Hepatocyte (in vitro differentiated cells): ENCODE measurements at regions not wholly inside any gene's neighbourhood (a gene's known extent, or its start where the extent isn't known, plus 50 kb on each side); places are given as distances from the start of the nearest gene placed in this dataset.

Source experiments
- DNase-seq: peaks from one replicate; pipeline ENCODE4 v3.0.0-alpha.2; 2016; ENCODE audit warnings: low spot score
- H2AFZ ChIP-seq: fragments of 200-600 bp; sonication (generic); 2 replicates; pipeline ENCODE4 v1.6.0; 2016; ENCODE audit warnings: antibody characterized with exemption, mild to moderate bottlenecking
- H3K27ac ChIP-seq: fragments of 200-600 bp; sonication (generic); 2 replicates; pipeline ENCODE4 v1.5.1; 2016; ENCODE audit warnings: mild to moderate bottlenecking
- H3K27me3 ChIP-seq: fragments of 200-600 bp; sonication (generic); 2 replicates; pipeline ENCODE4 v1.6.1; 2016
- H3K36me3 ChIP-seq: fragments of 200-600 bp; sonication (generic); replicated peaks from 2 replicates; pipeline ENCODE4 v1.5.1; 2016; ENCODE audit warnings: low read depth; ENCODE audit not compliant: insufficient read depth
- H3K4me1 ChIP-seq: fragments of 200-600 bp; sonication (generic); 2 replicates; pipeline ENCODE4 v1.5.1; 2016; ENCODE audit warnings: mild to moderate bottlenecking, moderate library complexity; ENCODE audit not compliant: insufficient read depth
- H3K4me2 ChIP-seq: fragments of 200-600 bp; sonication (generic); 2 replicates; pipeline ENCODE4 v1.6.0; 2016
- H3K4me3 ChIP-seq: fragments of 200-600 bp; sonication (generic); 2 replicates; pipeline ENCODE4 v1.5.1; 2016; ENCODE audit warnings: mild to moderate bottlenecking
- H3K79me2 ChIP-seq: fragments of 200-600 bp; sonication (generic); 2 replicates; pipeline ENCODE4 v1.6.0; 2017; ENCODE audit warnings: mild to moderate bottlenecking
- H3K9me2 ChIP-seq: fragments of 200-600 bp; sonication (generic); replicated peaks from 2 replicates; pipeline ENCODE4 v1.6.0; 2017; ENCODE audit warnings: mild to moderate bottlenecking; ENCODE audit not compliant: insufficient read depth
- H3K9me3 ChIP-seq: fragments of 200-600 bp; sonication (generic); 2 replicates; pipeline ENCODE4 v1.5.1; 2016; ENCODE audit warnings: low read depth, mild to moderate bottlenecking
- H4K20me1 ChIP-seq: fragments of 200-600 bp; sonication (generic); 2 replicates; pipeline ENCODE4 v1.6.0; 2016; ENCODE audit warnings: mild to moderate bottlenecking; ENCODE audit not compliant: insufficient read depth, poor library complexity, severe bottlenecking
- EZH2 ChIP-seq: fragments of 200-600 bp; sonication (generic); IDR thresholded peaks from 2 replicates; pipeline ENCODE4 v1.6.1; 2016; ENCODE audit warnings: antibody characterized with exemption, mild to moderate bottlenecking, borderline replicate concordance
- EZH2phosphoT487 ChIP-seq: fragments of 200-600 bp; sonication (generic); IDR thresholded peaks from one replicate; pipeline ENCODE4 v1.6.1; 2018; ENCODE audit warnings: antibody characterized with exemption, mild to moderate bottlenecking, low read depth, moderate library complexity; ENCODE audit not compliant: unreplicated experiment, severe bottlenecking
- WGBS: methylation state at CpG from one replicate; pipeline ENCODE4 v1.1.6; 2016; ENCODE audit warnings: low lambda C conversion rate; ENCODE audit errors: missing lambda C conversion rate; 5-methylcytosine and 5-hydroxymethylcytosine counted together
- TF ChIP-seq, protein P1 (sequence below): fragments of 200-600 bp; sonication (generic); IDR thresholded peaks from 2 replicates; pipeline ENCODE4 v1.5.1; 2016; ENCODE audit warnings: antibody characterized with exemption, mild to moderate bottlenecking; ENCODE audit not compliant: poor library complexity

DNA sequence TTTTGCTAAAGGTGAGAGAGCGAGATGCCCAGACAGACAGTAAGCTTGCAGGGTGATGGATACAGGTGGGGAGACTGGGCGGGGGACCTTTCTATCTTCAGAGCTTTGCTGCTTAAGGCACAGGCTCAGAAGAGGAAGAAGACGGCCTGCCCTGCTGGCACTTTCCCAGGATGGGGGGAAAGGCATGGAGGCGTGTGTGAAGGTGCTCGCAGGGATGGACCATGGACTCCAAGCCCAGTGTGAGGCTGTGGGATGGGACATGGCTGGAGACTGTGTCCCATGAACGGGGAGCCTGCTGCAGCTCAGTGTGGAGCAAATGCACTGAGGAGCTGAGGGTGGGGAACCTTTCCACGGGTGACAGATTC lies 243.2 kb upstream of the IRX4 start:
- H3K27ac ChIP-seq: no peak overlapping the region
- H3K9me2 ChIP-seq: no peaks in the 10 kb centered on the region
- H3K79me2 ChIP-seq: no peaks in the 10 kb centered on the region
- no peaks in the 10 kb centered on the region for H3K9me3 ChIP-seq
- no peaks in the 10 kb centered on the region for H4K20me1 ChIP-seq
- TF ChIP-seq, protein P1, sequence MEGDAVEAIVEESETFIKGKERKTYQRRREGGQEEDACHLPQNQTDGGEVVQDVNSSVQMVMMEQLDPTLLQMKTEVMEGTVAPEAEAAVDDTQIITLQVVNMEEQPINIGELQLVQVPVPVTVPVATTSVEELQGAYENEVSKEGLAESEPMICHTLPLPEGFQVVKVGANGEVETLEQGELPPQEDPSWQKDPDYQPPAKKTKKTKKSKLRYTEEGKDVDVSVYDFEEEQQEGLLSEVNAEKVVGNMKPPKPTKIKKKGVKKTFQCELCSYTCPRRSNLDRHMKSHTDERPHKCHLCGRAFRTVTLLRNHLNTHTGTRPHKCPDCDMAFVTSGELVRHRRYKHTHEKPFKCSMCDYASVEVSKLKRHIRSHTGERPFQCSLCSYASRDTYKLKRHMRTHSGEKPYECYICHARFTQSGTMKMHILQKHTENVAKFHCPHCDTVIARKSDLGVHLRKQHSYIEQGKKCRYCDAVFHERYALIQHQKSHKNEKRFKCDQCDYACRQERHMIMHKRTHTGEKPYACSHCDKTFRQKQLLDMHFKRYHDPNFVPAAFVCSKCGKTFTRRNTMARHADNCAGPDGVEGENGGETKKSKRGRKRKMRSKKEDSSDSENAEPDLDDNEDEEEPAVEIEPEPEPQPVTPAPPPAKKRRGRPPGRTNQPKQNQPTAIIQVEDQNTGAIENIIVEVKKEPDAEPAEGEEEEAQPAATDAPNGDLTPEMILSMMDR: no peak
- 86% methylated on average over 7 of the region's 7 CpGs for WGBS
- no peaks in the 10 kb centered on the region for H3K4me1 ChIP-seq
- H2AFZ ChIP-seq: no peak overlapping the region
- peaks cover 3% of the 10 kb centered on the region for H3K27me3 ChIP-seq
- no peak overlapping the region for H3K4me3 ChIP-seq
- H3K4me2 ChIP-seq: no peak overlapping the region
- no peaks in the 10 kb centered on the region for H3K36me3 ChIP-seq
- no peak for DNase-seq

DNA sequence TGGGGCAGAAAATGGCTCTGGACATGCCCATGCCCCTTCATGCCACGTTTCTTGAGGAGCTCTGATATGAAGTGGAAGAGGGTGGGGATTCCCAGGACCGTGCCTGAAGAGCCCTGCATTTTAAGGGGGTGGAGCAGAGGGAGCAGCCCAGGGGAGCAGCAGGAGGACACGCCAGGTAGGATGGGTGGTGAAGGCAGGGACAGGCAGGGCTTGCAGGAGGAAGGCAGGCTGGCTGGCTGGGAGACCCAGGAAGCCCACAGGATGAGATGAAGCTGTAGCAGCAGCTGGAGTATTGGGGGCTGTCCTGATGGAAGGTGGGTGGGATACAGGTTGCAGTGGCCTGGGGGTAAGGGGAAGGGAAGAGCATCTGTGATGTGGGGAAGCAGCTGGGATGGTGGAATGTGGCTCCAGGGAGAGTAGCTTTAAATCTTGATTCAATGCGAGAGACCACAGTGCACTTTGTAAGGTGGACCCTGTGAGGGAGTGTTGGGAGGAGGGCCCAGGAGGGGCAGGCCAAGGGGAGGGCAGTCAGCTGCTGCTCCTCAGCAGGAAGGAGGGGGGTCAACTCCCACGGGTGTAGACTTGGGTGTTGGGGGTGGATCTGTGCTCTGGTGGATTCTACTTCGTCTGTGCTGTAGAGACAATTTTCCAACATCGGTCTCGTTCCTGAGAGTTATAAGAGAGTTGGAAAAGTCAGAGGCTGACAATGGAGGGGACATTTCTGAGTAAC lies 242.6 kb upstream of the IRX4 start:
- no peak for TF ChIP-seq EZH2
- TF ChIP-seq, protein P1: no peak
- TF ChIP-seq EZH2phosphoT487: no peak

DNA sequence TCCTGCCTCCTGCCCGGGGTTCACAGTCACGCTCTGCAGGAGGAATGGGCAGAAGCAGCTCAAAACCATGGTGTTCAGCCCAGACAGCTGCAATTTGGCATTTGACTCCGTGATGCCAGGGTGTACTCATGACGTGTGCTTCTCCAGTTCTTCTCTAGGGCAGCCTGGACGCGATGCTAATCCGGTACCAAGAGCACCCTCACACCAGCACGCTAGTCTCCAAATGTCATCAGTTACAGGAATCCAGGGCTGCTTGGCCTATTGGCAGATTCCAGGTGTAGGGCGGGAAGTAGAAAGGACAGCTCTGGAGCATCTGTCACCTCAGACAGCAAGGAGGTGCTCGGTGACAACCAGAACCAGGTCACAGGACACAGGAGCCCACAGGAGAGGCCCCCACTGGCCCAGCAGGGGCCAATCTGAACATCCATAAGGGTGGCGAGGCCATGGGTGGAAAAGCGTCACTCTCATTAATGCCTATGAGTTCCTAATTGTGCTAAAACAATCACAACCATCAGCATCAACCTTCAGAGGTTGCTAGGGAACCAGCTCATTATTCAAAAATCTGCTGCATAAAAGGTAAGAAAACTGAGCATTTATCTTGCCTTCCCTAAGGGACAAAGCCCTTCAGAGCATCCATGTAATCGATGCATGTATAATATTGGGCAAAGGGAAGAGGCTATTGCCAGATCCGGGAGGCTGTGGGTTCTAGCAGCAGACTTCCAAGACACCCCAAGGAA lies 241.9 kb upstream of the IRX4 start:
- DNase-seq: no peak
- H3K4me3 ChIP-seq: no peak overlapping the region
- no peak overlapping the region for H3K27ac ChIP-seq
- no peaks in the 10 kb centered on the region for H3K36me3 ChIP-seq
- H2AFZ ChIP-seq: no peak overlapping the region
- no peak overlapping the region for H3K4me2 ChIP-seq
- no peak for TF ChIP-seq EZH2
- no peak for TF ChIP-seq EZH2phosphoT487
- TF ChIP-seq, protein P1: no peak
- H4K20me1 ChIP-seq: no peaks in the 10 kb centered on the region
- no peaks in the 10 kb centered on the region for H3K9me2 ChIP-seq
- WGBS: 88% methylated on average over 14 of the region's 14 CpGs
- no peaks in the 10 kb centered on the region for H3K4me1 ChIP-seq
- no peaks in the 10 kb centered on the region for H3K9me3 ChIP-seq
- peaks cover 4% of the 10 kb centered on the region for H3K27me3 ChIP-seq
- H3K79me2 ChIP-seq: no peaks in the 10 kb centered on the region

More for the DNA sequence above, 242.6 kb upstream of the IRX4 start:
- no peak for DNase-seq
- no peaks in the 10 kb centered on the region for H3K79me2 ChIP-seq
- H3K9me3 ChIP-seq: no peaks in the 10 kb centered on the region
- no peak overlapping the region for H3K27ac ChIP-seq
- H3K9me2 ChIP-seq: no peaks in the 10 kb centered on the region
- no peaks in the 10 kb centered on the region for H4K20me1 ChIP-seq
- no peak overlapping the region for H3K4me2 ChIP-seq
- H3K36me3 ChIP-seq: no peaks in the 10 kb centered on the region
- 54% methylated on average over 8 of the region's 8 CpGs for WGBS
- H3K4me1 ChIP-seq: no peaks in the 10 kb centered on the region
- no peak overlapping the region for H2AFZ ChIP-seq
- H3K4me3 ChIP-seq: no peak overlapping the region
- peaks cover 4% of the 10 kb centered on the region for H3K27me3 ChIP-seq
